Lower leg skin (tissue), 3 donors: ENCODE measurements at regions not wholly inside any gene's neighbourhood (a gene's known extent, or its start where the extent isn't known, plus 50 kb on each side); places are given as distances from the start of the nearest gene placed in this dataset.

Experiments
- POLR2A ChIP-seq, 2 donors: fragments of 450-650 bp; IDR thresholded peaks; one replicate each; pipeline ENCODE4 v1.6.1; 2016 to 2017; ENCODE audit warnings: antibody characterized with exemption in 2 of 2, mild to moderate bottlenecking in 1 of 2, moderate library complexity in 1 of 2
- TF ChIP-seq, protein P1 (sequence below), 3 donors: fragments of 450-650 bp; IDR thresholded peaks; one replicate each; pipeline ENCODE4 v1.5.1; 2016; ENCODE audit warnings: antibody characterized with exemption in 3 of 3, mild to moderate bottlenecking in 3 of 3, moderate library complexity in 2 of 3

GRCh38 chr2:226220511-226220910 lies 579.1 kb downstream of the IRS1 start:
- TF ChIP-seq, protein P1, sequence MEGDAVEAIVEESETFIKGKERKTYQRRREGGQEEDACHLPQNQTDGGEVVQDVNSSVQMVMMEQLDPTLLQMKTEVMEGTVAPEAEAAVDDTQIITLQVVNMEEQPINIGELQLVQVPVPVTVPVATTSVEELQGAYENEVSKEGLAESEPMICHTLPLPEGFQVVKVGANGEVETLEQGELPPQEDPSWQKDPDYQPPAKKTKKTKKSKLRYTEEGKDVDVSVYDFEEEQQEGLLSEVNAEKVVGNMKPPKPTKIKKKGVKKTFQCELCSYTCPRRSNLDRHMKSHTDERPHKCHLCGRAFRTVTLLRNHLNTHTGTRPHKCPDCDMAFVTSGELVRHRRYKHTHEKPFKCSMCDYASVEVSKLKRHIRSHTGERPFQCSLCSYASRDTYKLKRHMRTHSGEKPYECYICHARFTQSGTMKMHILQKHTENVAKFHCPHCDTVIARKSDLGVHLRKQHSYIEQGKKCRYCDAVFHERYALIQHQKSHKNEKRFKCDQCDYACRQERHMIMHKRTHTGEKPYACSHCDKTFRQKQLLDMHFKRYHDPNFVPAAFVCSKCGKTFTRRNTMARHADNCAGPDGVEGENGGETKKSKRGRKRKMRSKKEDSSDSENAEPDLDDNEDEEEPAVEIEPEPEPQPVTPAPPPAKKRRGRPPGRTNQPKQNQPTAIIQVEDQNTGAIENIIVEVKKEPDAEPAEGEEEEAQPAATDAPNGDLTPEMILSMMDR (IDR thresholded peaks at IDR 0.05) = no peak
- TF ChIP-seq POLR2A (IDR thresholded peaks at IDR 0.05) = no peak
